Astrocyte of the spinal cord (primary cell): ENCODE measurements at regions not wholly inside any gene's neighbourhood (a gene's known extent, or its start where the extent isn't known, plus 50 kb on each side); places are given as distances from the start of the nearest gene placed in this dataset.

Experiments used
- DNase-seq: peaks from one replicate; pipeline ENCODE4 v3.0.0; 2011; ENCODE audit warnings: low read depth, low spot score
- H3K4me3 ChIP-seq: 2 replicates; pipeline ENCODE4 v1.5.1; 2011; ENCODE audit warnings: low read depth, mild to moderate bottlenecking, low read length, moderate library complexity
- CTCF ChIP-seq: IDR thresholded peaks from 2 replicates; pipeline ENCODE4 v1.5.1; 2012; ENCODE audit warnings: low read depth, mild to moderate bottlenecking, low read length, inconsistent platforms
- in situ Hi-C: cut with HindIII; loops from 2 replicates; pipeline ENCODE4 v1.10.0; 2017; ENCODE audit warnings: low sequenced_read_pairs

DNA sequence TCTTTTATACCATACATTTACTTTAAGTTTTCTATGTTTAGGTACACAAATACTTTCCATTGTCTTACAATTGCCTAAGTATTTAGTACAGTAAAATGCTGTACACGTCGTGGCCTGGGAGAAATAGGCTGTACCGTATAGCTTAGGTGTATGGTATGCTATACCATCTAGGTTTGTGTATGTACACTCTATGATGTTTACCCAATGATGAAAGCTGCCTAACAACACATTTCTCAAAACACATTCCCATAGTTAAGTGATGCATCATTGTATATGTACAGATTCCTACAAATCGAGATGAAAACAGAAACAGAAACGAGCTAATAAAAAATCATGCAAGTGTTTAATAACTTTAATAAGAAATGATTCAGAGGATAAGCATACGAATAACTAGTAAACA, 51.6 kb downstream of the SPANXA2 start:
- in situ Hi-C loops = no loop called here
- no peak for DNase-seq
- TF ChIP-seq CTCF = no peak
- H3K4me3 ChIP-seq = no peak overlapping the region

DNA sequence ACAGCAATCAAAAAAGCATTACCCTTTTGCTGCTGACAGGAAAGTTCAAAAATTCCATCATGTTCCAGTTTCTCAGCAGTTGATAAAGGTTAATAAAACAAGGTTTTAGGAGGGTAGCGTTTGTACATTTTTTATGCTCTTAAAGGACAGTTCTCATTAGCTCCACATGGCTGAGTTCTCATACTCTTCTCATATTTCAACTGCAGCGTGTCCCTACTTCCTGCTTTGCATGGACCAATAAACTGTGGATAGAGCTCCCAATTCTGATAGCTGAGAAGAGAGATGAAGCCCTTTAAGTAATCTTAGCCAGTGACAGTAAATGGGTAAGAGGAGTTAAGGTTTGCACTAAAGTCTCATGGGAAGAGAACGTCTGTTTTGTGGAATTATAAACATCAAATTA, 53.5 kb downstream of the SPANXA2 start:
- in situ Hi-C loops = no loop called here
- DNase-seq = peak; percentile 18
- no peak overlapping the region for H3K4me3 ChIP-seq
- TF ChIP-seq CTCF = no peak
